Left ventricle myocardium inferior (tissue), 1 donor: ENCODE measurements at regions not wholly inside any gene's neighbourhood (a gene's known extent, or its start where the extent isn't known, plus 50 kb on each side); places are given as distances from the start of the nearest gene placed in this dataset.
"Not testable (repeated sequence)": the region's sequence is repeated elsewhere in the genome, so short reads cannot be mapped to it uniquely, and the experiment has no call there.

ENCODE experiments used
- DNase-seq: peaks from one replicate; pipeline ENCODE4 v3.0.0-alpha.2; 2020
- H3K27ac ChIP-seq: fragments of 200-600 bp; replicated peaks from 2 replicates; pipeline ENCODE4 v1.8.0; 2021
- H3K27me3 ChIP-seq: fragments of 200-600 bp; 2 replicates; pipeline ENCODE4 v1.8.0; 2021; ENCODE audit warnings: low read depth
- H3K36me3 ChIP-seq: fragments of 200-600 bp; 2 replicates; pipeline ENCODE4 v1.8.0; 2021
- H3K4me1 ChIP-seq: fragments of 200-600 bp; 2 replicates; pipeline ENCODE4 v1.8.0; 2021
- H3K4me3 ChIP-seq: fragments of 200-600 bp; 2 replicates; pipeline ENCODE4 v1.8.0; 2021; ENCODE audit warnings: mild to moderate bottlenecking, moderate library complexity
- H3K9me3 ChIP-seq: fragments of 200-600 bp; replicated peaks from 2 replicates; pipeline ENCODE4 v1.8.0; 2021
- CTCF ChIP-seq: fragments of 200-600 bp; IDR thresholded peaks from 2 replicates; pipeline ENCODE4 v1.8.0; 2021; ENCODE audit warnings: antibody characterized with exemption, mild to moderate bottlenecking, borderline replicate concordance
- intact Hi-C: fragments of 100-400 bp; cut with micrococcal nuclease; formaldehyde crosslinking; loops from one replicate; pipeline ENCODE4 v1.11.0; 2022
- donor health status: DM: no; HTN: yes; CAD: no; lungs with severe emphysema.

- Histone ChIP-seq H3K4me3 (no peak overlapping the region), H3K9me3 (peaks cover 34% of the 10 kb centered on the region), H3K4me1 (no peaks in the 10 kb centered on the region), H3K27me3 (no peaks in the 10 kb centered on the region), H3K36me3 (no peaks in the 10 kb centered on the region), H3K27ac (no peak overlapping the region)
- no peak for TF ChIP-seq CTCF
- no peak for DNase-seq
- intact Hi-C loops, result no loop called here
Observed at GRCh38 chr5:63029891-63030290, 451.3 kb downstream of the LRRC70 start.

GRCh38 chr5:63025679-63026078 lies 447.1 kb downstream of the LRRC70 start:
- H3K4me1 ChIP-seq, result no peaks in the 10 kb centered on the region
- H3K36me3 ChIP-seq, result no peaks in the 10 kb centered on the region
- H3K9me3 ChIP-seq, result peaks cover under 1% of the 10 kb centered on the region
- no peak for DNase-seq
- H3K27me3 ChIP-seq, result no peaks in the 10 kb centered on the region
- H3K27ac ChIP-seq, result no peak overlapping the region
- TF ChIP-seq CTCF, result no peak
- no peak overlapping the region for H3K4me3 ChIP-seq
- intact Hi-C loops, result no loop called here

GRCh38 chr5:63022403-63022802 lies 443.8 kb downstream of the LRRC70 start:
- no peak for DNase-seq
- Histone ChIP-seq H3K4me1 (no peaks in the 10 kb centered on the region), H3K27me3 (no peaks in the 10 kb centered on the region), H3K27ac (no peak overlapping the region), H3K4me3 (no peak overlapping the region), H3K36me3 (no peaks in the 10 kb centered on the region), H3K9me3 (peaks cover 33% of the 10 kb centered on the region)
- intact Hi-C loops, result no loop called here
- no peak for TF ChIP-seq CTCF

- DNase-seq, result no peak
Observed at GRCh38 chr5:63011158-63011557, 432.5 kb downstream of the LRRC70 start.

GRCh38 chr5:63008195-63008594 lies 429.6 kb downstream of the LRRC70 start:
- H3K4me1 ChIP-seq, result no peaks in the 10 kb centered on the region
- H3K9me3 ChIP-seq, result peaks cover 55% of the 10 kb centered on the region
- no peaks in the 10 kb centered on the region for H3K27me3 ChIP-seq
- no peak for TF ChIP-seq CTCF
- intact Hi-C loops, result no loop called here
- no peak for DNase-seq
- H3K36me3 ChIP-seq, result no peaks in the 10 kb centered on the region
- H3K4me3 ChIP-seq, result no peak overlapping the region
- no peak overlapping the region for H3K27ac ChIP-seq

More at GRCh38 chr5:63011158-63011557, 432.5 kb downstream of the LRRC70 start:
- Histone ChIP-seq H3K27ac (no peak overlapping the region), H3K4me1 (no peaks in the 10 kb centered on the region), H3K27me3 (no peaks in the 10 kb centered on the region), H3K4me3 (no peak overlapping the region), H3K36me3 (no peaks in the 10 kb centered on the region), H3K9me3 (peaks cover 36% of the 10 kb centered on the region)
- intact Hi-C loops, result no loop called here
- no peak for TF ChIP-seq CTCF

- H3K9me3 ChIP-seq, result peaks cover 43% of the 10 kb centered on the region
- H3K27ac ChIP-seq, H3K36me3 ChIP-seq, H3K4me3 ChIP-seq, H3K27me3 ChIP-seq, intact Hi-C loops, DNase-seq, H3K4me1 ChIP-seq: not testable (repeated sequence)
Observed at GRCh38 chr5:62994842-62995241, 416.2 kb downstream of the LRRC70 start.
